CD4-positive, alpha-beta T cell (primary cell): ENCODE measurements at regions not wholly inside any gene's neighbourhood (a gene's known extent, or its start where the extent isn't known, plus 50 kb on each side); places are given as distances from the start of the nearest gene placed in this dataset.

ENCODE experiments used
- ATAC-seq: fragments of 200-7000 bp; cut with Tn5 transposase; one replicate; pipeline ENCODE4 v1.10.0; 2022; ENCODE audit warnings: mild to moderate bottlenecking; ENCODE audit not compliant: poor library complexity
- CTCF ChIA-PET: fragments of 350-600 bp; sonication (Branson Sonifier 250); formaldehyde crosslinking; loops from one replicate; lab custom pipeline; 2021; ENCODE audit warnings: antibody characterized with exemption, inconsistent platforms; lab: Charles Lee
- POLR2A ChIA-PET: fragments of 350-600 bp; sonication (Branson Sonifier 250); formaldehyde crosslinking; loops from one replicate; lab custom pipeline; 2021; ENCODE audit warnings: antibody characterized with exemption, inconsistent platforms; lab: Charles Lee
- DNase-seq, 14 experiments: peaks; one replicate each; pipeline ENCODE4 v3.0.0-alpha.2; 2013 to 2020; ENCODE audit warnings: mixed read lengths in 2 of 14
- H3K27ac ChIP-seq, 2 donors: one replicate each; pipeline versions ENCODE4 v1.5.1 to v1.7.0; 2013; ENCODE audit warnings: low read length in 2 of 2, low read depth in 1 of 2, mild to moderate bottlenecking in 1 of 2
- H3K27me3 ChIP-seq, 2 experiments: 1 replicate in 1 of 2; 2 replicates in 1 of 2; pipeline versions ENCODE4 v1.6.1 to v1.7.0; 2013; ENCODE audit warnings: low read length in 2 of 2, control low read depth in 1 of 2, mild to moderate bottlenecking in 1 of 2, moderate library complexity in 1 of 2; ENCODE audit not compliant: insufficient read depth in 2 of 2, control insufficient read depth in 1 of 2
- H3K36me3 ChIP-seq: one replicate; pipeline ENCODE4 v1.6.1; 2013; ENCODE audit warnings: low read length, control low read depth; ENCODE audit not compliant: insufficient read depth
- H3K4me1 ChIP-seq: one replicate; pipeline ENCODE4 v1.6.1; 2013; ENCODE audit warnings: low read length, control low read depth; ENCODE audit not compliant: insufficient read depth
- H3K4me3 ChIP-seq: one replicate; pipeline ENCODE4 v1.5.1; 2013; ENCODE audit warnings: mild to moderate bottlenecking, low read length, moderate library complexity
- H3K9me3 ChIP-seq, 2 experiments: 1 replicate in 1 of 2; 2 replicates in 1 of 2; pipeline versions ENCODE4 v1.6.1 to v1.7.0; 2013; ENCODE audit warnings: low read length in 2 of 2, mild to moderate bottlenecking in 2 of 2, control low read depth in 1 of 2, moderate library complexity in 1 of 2; ENCODE audit not compliant: control insufficient read depth in 1 of 2, insufficient read depth in 1 of 2
- H3K27ac Mint-ChIP-seq: one replicate; pipeline ENCODE4 v1.8.0; 2020; ENCODE audit warnings: mixed read lengths
- H3K27me3 Mint-ChIP-seq: one replicate; pipeline ENCODE4 v1.8.0; 2021; ENCODE audit warnings: mixed read lengths
- H3K36me3 Mint-ChIP-seq: one replicate; pipeline ENCODE4 v1.8.0; 2021; ENCODE audit warnings: low read depth, mixed read lengths
- H3K4me1 Mint-ChIP-seq: one replicate; pipeline ENCODE4 v1.8.0; 2021; ENCODE audit warnings: low read depth, mixed read lengths
- H3K4me3 Mint-ChIP-seq: one replicate; pipeline ENCODE4 v1.8.0; 2020; ENCODE audit warnings: mild to moderate bottlenecking, mixed read lengths
- H3K9me3 Mint-ChIP-seq: one replicate; pipeline ENCODE4 v1.8.0; 2020; ENCODE audit warnings: mixed read lengths
- CTCF ChIP-seq: fragments of 200-600 bp; IDR thresholded peaks from one replicate; pipeline ENCODE4 v1.8.0; 2022; ENCODE audit warnings: antibody characterized with exemption, mild to moderate bottlenecking
- intact Hi-C, 2 experiments: fragments of 100-400 bp; cut with DNase I in 1 of 2; cut with micrococcal nuclease in 1 of 2; formaldehyde crosslinking; loops; one replicate each; pipeline versions ENCODE4 v1.15.1 to v1.9.0; 2023 to 2025; cut with DNase I, micrococcal nuclease

DNA sequence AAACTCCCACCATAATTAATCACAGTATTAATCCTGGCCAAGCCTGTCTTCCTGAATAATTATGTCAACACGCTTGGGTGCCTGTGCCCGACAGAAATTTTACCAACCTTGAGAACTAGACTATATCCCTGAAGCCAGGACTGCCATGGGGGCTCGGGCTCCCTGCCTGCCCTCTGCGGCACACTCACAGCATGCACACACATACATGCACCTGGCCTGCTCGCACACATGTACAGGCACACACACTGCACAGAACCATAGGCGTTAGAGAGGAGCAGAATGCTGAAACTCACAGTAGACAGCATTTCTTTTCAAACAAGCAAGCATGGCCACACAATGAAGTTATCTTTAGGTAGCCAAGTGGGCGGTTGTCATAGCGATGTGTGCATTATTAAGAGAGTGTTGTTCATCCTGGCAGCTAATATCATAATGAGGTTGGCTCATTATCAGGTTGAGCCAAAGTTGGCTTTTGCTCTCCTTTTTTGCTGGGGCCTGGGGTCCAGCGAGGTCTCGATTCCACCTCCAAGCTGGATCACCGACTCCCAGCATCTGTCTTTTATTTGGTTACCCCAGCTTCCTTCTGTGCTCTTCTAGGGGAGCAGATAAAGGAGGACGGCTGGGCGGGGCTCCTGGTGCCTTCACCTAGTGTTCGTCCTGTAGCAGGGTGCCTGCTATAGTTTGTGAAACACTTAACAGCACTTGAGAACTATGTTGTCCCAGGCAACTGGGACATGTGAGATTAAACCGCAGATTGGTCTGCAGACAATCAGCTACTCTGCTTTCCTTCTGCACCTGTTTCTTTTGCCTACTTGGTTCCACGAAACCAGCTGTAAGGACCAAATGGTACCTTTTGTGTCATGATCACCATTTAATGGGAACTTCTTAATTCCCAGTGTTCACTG lies 91.4 kb downstream of the ZNF621 start:
- H3K36me3 ChIP-seq = no peaks in the 10 kb centered on the region
- intact Hi-C loops = no loop called here
- Mint-ChIP-seq H3K4me3 (no peak overlapping the region), H3K4me1 (no peaks in the 10 kb centered on the region), H3K27ac (no peak overlapping the region), H3K36me3 (no peaks in the 10 kb centered on the region), H3K27me3 (peaks cover 61% of the 10 kb centered on the region), H3K9me3 (no peaks in the 10 kb centered on the region)
- no peaks in the 10 kb centered on the region for H3K4me1 ChIP-seq
- no peak for ATAC-seq
- ChIA-PET CTCF (no interaction called here), POLR2A (no interaction called here)
- no peaks in the 10 kb centered on the region for H3K9me3 ChIP-seq
- peaks cover 14 to 21% of the 10 kb centered on the region in 2 experiments for H3K27me3 ChIP-seq
- no peak for TF ChIP-seq CTCF
- DNase-seq = no peak
- no peak overlapping the region for H3K27ac ChIP-seq
- H3K4me3 ChIP-seq = no peak overlapping the region

- ATAC-seq (no peak), DNase-seq (no peak)
- no peak overlapping the region for H3K27ac Mint-ChIP-seq
- intact Hi-C loops = no loop called here
- Histone ChIP-seq H3K27ac (no peak overlapping the region), H3K36me3 (no peaks in the 10 kb centered on the region), H3K4me1 (no peaks in the 10 kb centered on the region), H3K27me3 (peaks cover 14 to 24% of the 10 kb centered on the region in 2 experiments), H3K4me3 (no peak overlapping the region), H3K9me3 (no peaks in the 10 kb centered on the region)
- no peaks in the 10 kb centered on the region for H3K9me3 Mint-ChIP-seq
- TF ChIP-seq CTCF = no peak
- H3K27me3 Mint-ChIP-seq = peaks cover 58% of the 10 kb centered on the region
- no peak overlapping the region for H3K4me3 Mint-ChIP-seq
- no peaks in the 10 kb centered on the region for H3K4me1 Mint-ChIP-seq
- H3K36me3 Mint-ChIP-seq = no peaks in the 10 kb centered on the region
- ChIA-PET CTCF (interaction anchor here (0.6 kb wide), 1 partner anchor 724 kb away, joined by 3 read pairs; no protein-coding TSS in a partner anchor), POLR2A (no interaction called here)
Measured at GRCh38 chr3:40617084-40617483, 92.3 kb downstream of the ZNF621 start.

- Mint-ChIP-seq H3K4me3 (no peak overlapping the region), H3K9me3 (no peaks in the 10 kb centered on the region), H3K27ac (no peak overlapping the region), H3K27me3 (peaks cover 55% of the 10 kb centered on the region), H3K4me1 (no peaks in the 10 kb centered on the region), H3K36me3 (no peaks in the 10 kb centered on the region)
- POLR2A ChIA-PET = no interaction called here
- CTCF ChIA-PET = no interaction called here
- intact Hi-C loops = no loop called here
- Histone ChIP-seq H3K27me3 (peaks cover 14 to 21% of the 10 kb centered on the region in 2 experiments), H3K4me3 (no peak overlapping the region), H3K36me3 (no peaks in the 10 kb centered on the region), H3K9me3 (no peaks in the 10 kb centered on the region), H3K4me1 (no peaks in the 10 kb centered on the region), H3K27ac (no peak overlapping the region)
- TF ChIP-seq CTCF = no peak
- DNase-seq (no peak), ATAC-seq (no peak)
Measured at GRCh38 chr3:40618158-40618557, 93.4 kb downstream of the ZNF621 start.
